ENCODE measurements at regions not wholly inside any gene's neighbourhood (a gene's known extent, or its start where the extent isn't known, plus 50 kb on each side); places are given as distances from the start of the nearest gene placed in this dataset.

- TF ChIP-seq CTCF (conservative IDR thresholded peaks at IDR 0.05) (no peak), EZH2 (IDR thresholded peaks at IDR 0.05; ENCODE audit: low read depth) (no peak)
Measured at GRCh38 chr6:2465336-2465735, 219.9 kb upstream of the GMDS start.
